Progenitor cell of endocrine pancreas (in vitro differentiated cells): ENCODE measurements at regions not wholly inside any gene's neighbourhood (a gene's known extent, or its start where the extent isn't known, plus 50 kb on each side); places are given as distances from the start of the nearest gene placed in this dataset.

Experiments used
- DNase-seq: peaks from one replicate; pipeline ENCODE4 v3.0.0; 2021; ENCODE audit warnings: low spot score; ENCODE audit not compliant: unreplicated experiment
- H3K27ac Mint-ChIP-seq: 2 replicates; pipeline ENCODE4 v1.8.0; 2021; ENCODE audit warnings: mild to moderate bottlenecking, moderate library complexity, mixed read lengths
- H3K27me3 Mint-ChIP-seq: 2 replicates; pipeline ENCODE4 v1.8.0; 2021; ENCODE audit warnings: mixed read lengths
- H3K36me3 Mint-ChIP-seq: 2 replicates; pipeline ENCODE4 v1.8.0; 2022; ENCODE audit warnings: mixed read lengths; ENCODE audit not compliant: insufficient read depth
- H3K4me1 Mint-ChIP-seq: 2 replicates; pipeline ENCODE4 v1.8.0; 2021; ENCODE audit warnings: low read depth, mixed read lengths
- H3K4me3 Mint-ChIP-seq: 2 replicates; pipeline ENCODE4 v1.8.0; 2021; ENCODE audit warnings: low read depth, mild to moderate bottlenecking, moderate library complexity, mixed read lengths
- H3K9me3 Mint-ChIP-seq: 2 replicates; pipeline ENCODE4 v1.8.0; 2021; ENCODE audit warnings: low read depth, mixed read lengths
- TF ChIP-seq, protein P1 (sequence below): fragments of 200-600 bp; sonication (generic); IDR thresholded peaks from one replicate; pipeline ENCODE4 v1.5.0; 2021; ENCODE audit warnings: antibody characterized with exemption, mild to moderate bottlenecking; ENCODE audit not compliant: unreplicated experiment

DNA sequence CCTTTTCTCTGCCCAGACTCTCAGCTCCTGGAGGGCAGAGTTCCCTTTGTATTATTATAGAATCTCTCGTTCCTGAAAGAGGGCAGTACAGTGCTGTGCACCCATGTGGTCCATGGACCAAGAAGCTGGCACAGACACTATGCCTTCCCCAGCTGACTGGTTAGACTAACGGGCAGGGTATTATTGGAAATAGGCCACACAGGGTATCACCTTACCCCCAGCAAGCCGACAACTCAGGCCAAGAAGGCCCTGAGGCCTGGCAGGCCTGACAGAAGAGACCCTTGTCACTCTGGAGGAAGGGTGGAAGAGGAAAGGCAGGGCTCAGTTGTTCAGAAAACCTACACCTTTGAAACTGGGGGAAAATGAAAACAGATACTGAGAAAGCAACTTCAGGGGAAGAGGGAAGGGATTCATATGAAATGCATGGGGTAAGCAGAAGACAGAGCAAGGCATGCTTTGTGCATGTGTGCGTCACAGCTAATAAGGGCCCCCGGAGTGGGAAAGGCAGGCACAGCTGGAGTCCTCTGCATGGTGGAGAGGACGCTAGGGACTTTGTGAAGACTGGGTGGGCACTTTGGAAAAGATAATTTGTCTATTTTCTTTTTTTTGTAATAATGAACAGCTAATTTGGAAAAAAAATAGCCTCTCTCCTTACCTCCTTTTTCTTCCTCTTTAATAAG is 476.8 kb upstream of the CELF4 start:
- Mint-ChIP-seq H3K27ac (no peak overlapping the region), H3K4me3 (no peak overlapping the region), H3K27me3 (no peaks in the 10 kb centered on the region), H3K4me1 (peaks cover 6% of the 10 kb centered on the region), H3K36me3 (no peaks in the 10 kb centered on the region), H3K9me3 (no peaks in the 10 kb centered on the region)
- no peak for DNase-seq
- TF ChIP-seq, protein P1, sequence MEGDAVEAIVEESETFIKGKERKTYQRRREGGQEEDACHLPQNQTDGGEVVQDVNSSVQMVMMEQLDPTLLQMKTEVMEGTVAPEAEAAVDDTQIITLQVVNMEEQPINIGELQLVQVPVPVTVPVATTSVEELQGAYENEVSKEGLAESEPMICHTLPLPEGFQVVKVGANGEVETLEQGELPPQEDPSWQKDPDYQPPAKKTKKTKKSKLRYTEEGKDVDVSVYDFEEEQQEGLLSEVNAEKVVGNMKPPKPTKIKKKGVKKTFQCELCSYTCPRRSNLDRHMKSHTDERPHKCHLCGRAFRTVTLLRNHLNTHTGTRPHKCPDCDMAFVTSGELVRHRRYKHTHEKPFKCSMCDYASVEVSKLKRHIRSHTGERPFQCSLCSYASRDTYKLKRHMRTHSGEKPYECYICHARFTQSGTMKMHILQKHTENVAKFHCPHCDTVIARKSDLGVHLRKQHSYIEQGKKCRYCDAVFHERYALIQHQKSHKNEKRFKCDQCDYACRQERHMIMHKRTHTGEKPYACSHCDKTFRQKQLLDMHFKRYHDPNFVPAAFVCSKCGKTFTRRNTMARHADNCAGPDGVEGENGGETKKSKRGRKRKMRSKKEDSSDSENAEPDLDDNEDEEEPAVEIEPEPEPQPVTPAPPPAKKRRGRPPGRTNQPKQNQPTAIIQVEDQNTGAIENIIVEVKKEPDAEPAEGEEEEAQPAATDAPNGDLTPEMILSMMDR: no peak

- TF ChIP-seq, protein P1: no peak
- Mint-ChIP-seq H3K27me3 (no peaks in the 10 kb centered on the region), H3K36me3 (no peaks in the 10 kb centered on the region), H3K9me3 (no peaks in the 10 kb centered on the region), H3K4me3 (no peak overlapping the region), H3K4me1 (peaks cover 6% of the 10 kb centered on the region), H3K27ac (no peak overlapping the region)
- DNase-seq: no peak
Measured at GRCh38 chr18:38038242-38038641, 472.6 kb upstream of the CELF4 start.

DNA sequence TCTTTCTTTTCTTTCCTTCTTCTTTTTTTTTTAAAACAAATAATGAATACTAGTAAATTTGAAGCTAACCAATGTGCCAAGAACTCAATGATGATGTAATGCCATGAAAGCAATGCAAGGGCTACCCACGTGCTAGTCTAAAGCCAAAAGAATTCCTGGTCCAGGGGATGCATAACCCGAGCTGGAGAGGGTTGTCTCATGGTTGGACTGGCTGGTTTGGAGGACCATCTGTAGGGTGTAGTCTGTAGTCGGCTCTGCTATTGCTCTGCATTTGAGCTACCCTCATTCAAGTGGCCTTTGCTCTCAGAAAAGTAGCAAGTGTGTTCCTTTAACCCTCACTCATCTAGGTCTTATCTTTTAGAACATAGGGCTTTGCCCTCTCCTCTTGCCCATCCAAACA is 469.6 kb upstream of the CELF4 start:
- Mint-ChIP-seq H3K4me3 (no peak overlapping the region), H3K27me3 (no peaks in the 10 kb centered on the region), H3K27ac (no peak overlapping the region), H3K9me3 (no peaks in the 10 kb centered on the region), H3K4me1 (peaks cover 3% of the 10 kb centered on the region), H3K36me3 (no peaks in the 10 kb centered on the region)
- TF ChIP-seq, protein P1: no peak
- no peak for DNase-seq

- Mint-ChIP-seq H3K27me3 (no peaks in the 10 kb centered on the region), H3K4me3 (no peak overlapping the region), H3K36me3 (no peaks in the 10 kb centered on the region), H3K4me1 (no peaks in the 10 kb centered on the region), H3K9me3 (no peaks in the 10 kb centered on the region), H3K27ac (no peak overlapping the region)
- TF ChIP-seq, protein P1: no peak
- DNase-seq: no peak
Measured at GRCh38 chr18:38033282-38033681, 467.7 kb upstream of the CELF4 start.

DNA sequence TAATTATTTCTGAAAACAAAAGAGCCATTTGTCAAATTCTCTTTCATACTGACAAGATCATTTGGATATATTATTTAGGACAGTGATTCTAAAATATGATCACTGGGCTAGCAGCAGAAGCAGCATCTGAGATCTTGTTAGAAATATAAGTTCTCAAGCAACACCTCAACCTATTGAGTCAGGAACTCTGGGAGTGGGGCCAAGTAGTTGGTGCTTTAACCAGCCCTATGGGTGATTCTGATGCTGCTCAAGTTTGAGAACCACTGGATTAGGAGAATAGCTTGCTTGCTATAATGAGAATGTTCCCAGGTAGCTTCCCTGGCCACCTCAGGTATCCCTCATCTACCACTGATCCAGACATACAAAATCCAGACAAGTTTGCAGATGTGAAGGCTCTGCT is 466.9 kb upstream of the CELF4 start:
- no peak overlapping the region for H3K4me3 Mint-ChIP-seq

More for the DNA sequence above, 466.9 kb upstream of the CELF4 start:
- H3K4me1 Mint-ChIP-seq: no peaks in the 10 kb centered on the region
- H3K36me3 Mint-ChIP-seq: no peaks in the 10 kb centered on the region
- DNase-seq: no peak
- no peaks in the 10 kb centered on the region for H3K27me3 Mint-ChIP-seq
- TF ChIP-seq, protein P1: no peak
- H3K9me3 Mint-ChIP-seq: no peaks in the 10 kb centered on the region
- no peak overlapping the region for H3K27ac Mint-ChIP-seq
